Left ventricle myocardium inferior (tissue), 1 donor: ENCODE measurements at regions not wholly inside any gene's neighbourhood (a gene's known extent, or its start where the extent isn't known, plus 50 kb on each side); places are given as distances from the start of the nearest gene placed in this dataset.

Experiments
- DNase-seq: peaks from one replicate; pipeline ENCODE4 v3.0.0-alpha.2; 2020
- H3K27ac ChIP-seq: fragments of 200-600 bp; replicated peaks from 2 replicates; pipeline ENCODE4 v1.8.0; 2021
- H3K27me3 ChIP-seq: fragments of 200-600 bp; 2 replicates; pipeline ENCODE4 v1.8.0; 2021; ENCODE audit warnings: low read depth
- H3K36me3 ChIP-seq: fragments of 200-600 bp; 2 replicates; pipeline ENCODE4 v1.8.0; 2021
- H3K4me1 ChIP-seq: fragments of 200-600 bp; 2 replicates; pipeline ENCODE4 v1.8.0; 2021
- H3K4me3 ChIP-seq: fragments of 200-600 bp; 2 replicates; pipeline ENCODE4 v1.8.0; 2021; ENCODE audit warnings: mild to moderate bottlenecking, moderate library complexity
- H3K9me3 ChIP-seq: fragments of 200-600 bp; replicated peaks from 2 replicates; pipeline ENCODE4 v1.8.0; 2021
- CTCF ChIP-seq: fragments of 200-600 bp; IDR thresholded peaks from 2 replicates; pipeline ENCODE4 v1.8.0; 2021; ENCODE audit warnings: antibody characterized with exemption, mild to moderate bottlenecking, borderline replicate concordance
- intact Hi-C: fragments of 100-400 bp; cut with micrococcal nuclease; formaldehyde crosslinking; loops from one replicate; pipeline ENCODE4 v1.11.0; 2022
- donor health status: DM: no; HTN: yes; CAD: no; lungs with severe emphysema.

DNA sequence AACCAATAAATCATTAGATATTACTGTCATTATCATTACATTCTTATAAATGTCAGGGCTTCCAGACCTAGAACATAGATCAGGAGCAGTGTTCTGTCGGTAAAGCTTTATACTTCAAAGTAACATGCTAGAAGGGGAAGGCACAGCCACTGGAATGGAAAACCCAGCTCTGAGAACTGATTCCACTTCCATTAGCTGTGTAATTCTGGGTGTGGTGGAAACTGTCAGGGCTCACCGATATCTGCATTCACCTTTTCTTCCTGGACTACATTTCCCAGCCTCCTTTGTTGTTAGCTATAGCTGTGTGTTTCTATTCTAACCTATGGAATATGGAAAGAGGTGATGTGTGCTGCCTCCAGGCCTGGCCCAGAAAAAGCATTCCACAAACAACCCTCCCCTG, 585.8 kb downstream of the BUD13 start:
- H3K4me3 ChIP-seq, result no peak overlapping the region
- no peak overlapping the region for H3K27ac ChIP-seq
- intact Hi-C loops, result no loop called here
- no peak for DNase-seq
- peaks cover 28% of the 10 kb centered on the region for H3K27me3 ChIP-seq
- no peaks in the 10 kb centered on the region for H3K36me3 ChIP-seq
- TF ChIP-seq CTCF, result no peak
- H3K9me3 ChIP-seq, result no peaks in the 10 kb centered on the region
- peaks cover 10% of the 10 kb centered on the region for H3K4me1 ChIP-seq

DNA sequence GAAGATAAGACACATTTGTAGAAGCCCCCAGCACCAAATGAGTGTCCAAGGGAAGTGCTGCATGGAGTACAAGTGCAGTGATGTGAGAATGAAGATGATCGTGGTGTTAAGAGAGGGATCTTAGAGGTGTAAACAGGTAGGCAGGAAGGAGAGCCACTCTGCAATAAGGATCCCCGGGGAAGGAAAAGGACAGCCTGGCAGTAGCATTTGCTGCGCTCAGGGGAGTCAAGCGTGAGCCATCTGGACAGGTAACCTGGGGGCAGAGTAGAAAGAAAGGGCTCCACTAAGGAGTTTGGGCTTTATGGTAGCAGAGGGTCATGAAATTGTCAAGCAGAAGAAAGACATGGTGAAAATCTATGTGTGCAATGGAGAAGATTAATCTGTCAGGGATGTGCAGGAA, 587.2 kb downstream of the BUD13 start:
- DNase-seq, result no peak
- Histone ChIP-seq H3K9me3 (no peaks in the 10 kb centered on the region), H3K4me3 (no peak overlapping the region), H3K4me1 (peaks cover 24% of the 10 kb centered on the region), H3K36me3 (no peaks in the 10 kb centered on the region), H3K27ac (no peak overlapping the region), H3K27me3 (peaks cover 13% of the 10 kb centered on the region)
- intact Hi-C loops, result no loop called here
- TF ChIP-seq CTCF, result no peak

GRCh38 chr11:116184763-116185162, 588.0 kb downstream of the BUD13 start:
- Histone ChIP-seq H3K27me3 (peaks cover 8% of the 10 kb centered on the region), H3K36me3 (no peaks in the 10 kb centered on the region), H3K4me3 (no peak overlapping the region), H3K9me3 (no peaks in the 10 kb centered on the region), H3K27ac (no peak overlapping the region), H3K4me1 (peaks cover 27% of the 10 kb centered on the region)
- no peak for TF ChIP-seq CTCF
- no peak for DNase-seq
- intact Hi-C loops, result no loop called here

DNA sequence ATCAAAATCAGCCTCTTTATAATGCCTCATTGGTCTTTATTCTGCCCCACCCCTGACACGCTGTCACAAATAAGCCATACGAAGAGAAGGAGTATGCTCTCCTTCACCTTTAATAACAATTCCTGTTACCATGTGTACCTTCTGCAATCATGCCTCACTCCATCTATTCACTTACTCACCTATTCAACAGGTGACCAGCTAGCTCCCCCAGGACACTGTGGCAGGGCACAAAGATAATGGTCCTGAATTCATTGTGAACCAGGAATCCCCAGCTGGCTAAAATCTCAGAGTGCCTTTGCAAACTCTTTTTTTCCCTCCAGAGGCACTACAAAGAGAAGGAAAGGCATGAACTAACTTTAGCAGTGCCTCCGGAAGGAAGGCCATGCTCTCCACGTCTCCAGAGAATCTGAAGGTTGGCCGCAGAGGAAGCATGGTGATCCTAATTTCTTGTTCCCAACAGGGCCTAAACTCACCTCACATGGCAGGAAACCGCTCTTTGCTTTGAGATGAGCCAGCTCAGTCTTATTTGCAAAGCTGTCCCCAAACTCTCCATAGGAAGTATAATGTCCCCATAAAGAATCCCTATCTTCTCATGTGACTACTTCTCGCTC, 590.3 kb downstream of the BUD13 start:
- intact Hi-C loops, result no loop called here
- DNase-seq, result no peak

GRCh38 chr11:116180806-116181600, 591.8 kb downstream of the BUD13 start:
- H3K36me3 ChIP-seq, result no peaks in the 10 kb centered on the region
- TF ChIP-seq CTCF, result no peak
- no peaks in the 10 kb centered on the region for H3K9me3 ChIP-seq
- intact Hi-C loops, result no loop called here
- no peak overlapping the region for H3K27ac ChIP-seq
- DNase-seq, result no peak
- peaks cover 7% of the 10 kb centered on the region for H3K27me3 ChIP-seq
- H3K4me3 ChIP-seq, result no peak overlapping the region
- H3K4me1 ChIP-seq, result peaks cover 33% of the 10 kb centered on the region

More for the DNA sequence above, 590.3 kb downstream of the BUD13 start:
- Histone ChIP-seq H3K27ac (no peak overlapping the region), H3K9me3 (no peaks in the 10 kb centered on the region), H3K4me1 (peaks cover 27% of the 10 kb centered on the region), H3K36me3 (no peaks in the 10 kb centered on the region), H3K27me3 (peaks cover 3% of the 10 kb centered on the region), H3K4me3 (no peak overlapping the region)
- TF ChIP-seq CTCF, result no peak
